Stomach (tissue), 4 donors: ENCODE measurements at regions not wholly inside any gene's neighbourhood (a gene's known extent, or its start where the extent isn't known, plus 50 kb on each side); places are given as distances from the start of the nearest gene placed in this dataset.

Experiments used
- EP300 ChIP-seq: sonication (generic); formaldehyde crosslinking; IDR thresholded peaks from one replicate; pipeline ENCODE4 v1.6.1; 2017; ENCODE audit warnings: antibody characterized with exemption
- POLR2AphosphoS5 ChIP-seq, 3 donors: sonication (generic); formaldehyde crosslinking; IDR thresholded peaks; one replicate each; pipeline ENCODE4 v1.6.1; 2016; ENCODE audit warnings: antibody characterized with exemption in 3 of 3
- TF ChIP-seq, protein P1 (sequence below), 7 experiments: fragments of 450-650 bp in 4 of 7; fragments of 200-600 bp in 3 of 7; sonication (generic) in 3 of 7; IDR thresholded peaks; one replicate each; pipeline ENCODE4 v1.5.1; 2016 to 2019; ENCODE audit warnings: antibody characterized with exemption in 7 of 7, control low read depth in 2 of 7, mild to moderate bottlenecking in 1 of 7

DNA sequence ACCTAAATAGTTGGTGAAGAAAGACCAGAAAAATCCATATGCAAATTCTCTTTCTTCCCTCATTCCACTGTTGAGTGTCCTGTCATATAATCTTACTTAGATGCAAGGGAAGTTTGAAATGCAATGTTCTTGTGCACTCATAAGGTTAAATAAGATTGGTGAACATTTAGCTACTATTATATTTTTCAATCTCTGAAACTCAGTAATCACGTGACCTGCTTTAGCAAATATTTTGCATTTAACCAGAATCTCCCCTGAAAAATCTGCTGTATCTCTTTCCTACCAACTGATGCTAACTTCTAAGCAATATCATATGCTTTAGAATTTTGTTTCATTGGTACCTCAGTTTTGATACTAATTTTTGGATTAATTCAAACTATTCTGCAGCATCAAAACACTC, 533.2 kb downstream of the RIT2 start:
- TF ChIP-seq, protein P1, sequence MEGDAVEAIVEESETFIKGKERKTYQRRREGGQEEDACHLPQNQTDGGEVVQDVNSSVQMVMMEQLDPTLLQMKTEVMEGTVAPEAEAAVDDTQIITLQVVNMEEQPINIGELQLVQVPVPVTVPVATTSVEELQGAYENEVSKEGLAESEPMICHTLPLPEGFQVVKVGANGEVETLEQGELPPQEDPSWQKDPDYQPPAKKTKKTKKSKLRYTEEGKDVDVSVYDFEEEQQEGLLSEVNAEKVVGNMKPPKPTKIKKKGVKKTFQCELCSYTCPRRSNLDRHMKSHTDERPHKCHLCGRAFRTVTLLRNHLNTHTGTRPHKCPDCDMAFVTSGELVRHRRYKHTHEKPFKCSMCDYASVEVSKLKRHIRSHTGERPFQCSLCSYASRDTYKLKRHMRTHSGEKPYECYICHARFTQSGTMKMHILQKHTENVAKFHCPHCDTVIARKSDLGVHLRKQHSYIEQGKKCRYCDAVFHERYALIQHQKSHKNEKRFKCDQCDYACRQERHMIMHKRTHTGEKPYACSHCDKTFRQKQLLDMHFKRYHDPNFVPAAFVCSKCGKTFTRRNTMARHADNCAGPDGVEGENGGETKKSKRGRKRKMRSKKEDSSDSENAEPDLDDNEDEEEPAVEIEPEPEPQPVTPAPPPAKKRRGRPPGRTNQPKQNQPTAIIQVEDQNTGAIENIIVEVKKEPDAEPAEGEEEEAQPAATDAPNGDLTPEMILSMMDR (IDR thresholded peaks at IDR 0.05) = no peak
- TF ChIP-seq POLR2AphosphoS5 (IDR thresholded peaks at IDR 0.05) (no peak), EP300 (no peak)
